ENCODE measurements at regions not wholly inside any gene's neighbourhood (a gene's known extent, or its start where the extent isn't known, plus 50 kb on each side); places are given as distances from the start of the nearest gene placed in this dataset.

DNA sequence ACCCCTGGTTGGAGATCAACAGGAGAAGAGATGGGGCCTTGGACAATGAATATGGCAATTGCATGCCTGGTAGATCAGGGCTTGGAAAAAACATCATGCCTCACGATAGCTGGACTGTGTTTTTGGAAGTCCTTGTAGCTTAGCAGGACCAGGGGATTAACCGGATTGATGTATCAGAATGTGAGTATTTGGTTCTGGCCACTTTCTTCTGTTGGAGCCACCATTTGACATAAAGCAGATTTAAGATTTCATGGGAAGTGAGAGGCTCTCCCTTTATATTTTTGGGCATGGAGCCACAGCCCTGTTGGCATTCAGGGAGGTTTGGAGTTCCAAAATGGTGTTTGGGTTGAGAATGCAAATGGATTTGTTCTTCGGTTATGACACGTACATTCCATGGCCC lies 424.7 kb upstream of the MAF start:
- Histone ChIP-seq H3K36me3 (ENCODE audit: low read depth) (no peaks in the 10 kb centered on the region), H3K4me1 (replicated peaks; ENCODE audit: insufficient read depth) (peaks cover 55% of the 10 kb centered on the region), H3K27me3 (ENCODE audit: insufficient read depth, low read depth) (no peaks in the 10 kb centered on the region), H3K27ac (no peak overlapping the region), H3K4me3 (no peak overlapping the region), H3K9me2 (ENCODE audit: insufficient read depth) (no peaks in the 10 kb centered on the region), H3K79me2 (ENCODE audit: low read depth) (no peaks in the 10 kb centered on the region), H4K20me1 (ENCODE audit: insufficient read depth) (no peaks in the 10 kb centered on the region), H3K4me2 (no peak overlapping the region), H3K9me3 (ENCODE audit: insufficient read depth, low read depth) (no peaks in the 10 kb centered on the region), H2AFZ (no peak overlapping the region), H3F3A (ENCODE audit: insufficient read depth, low read depth) (peaks cover 31% of the 10 kb centered on the region; the same call in 1 of the 2 replicates)
- no peak for TF ChIP-seq EZH2 (IDR thresholded peaks at IDR 0.05; ENCODE audit: low read depth)
- TF ChIP-seq CTCF (conservative IDR thresholded peaks at IDR 0.05): no peak
- CTCF ChIA-PET: no interaction called here
- intact Hi-C loops (cut with micrococcal nuclease; ENCODE audit: unreplicated experiment): loop anchor here (5.0 kb wide), 1 partner anchor 1813 kb away; no protein-coding TSS in a partner anchor
- BruUV-seq (replicated peaks): no TSS peak
- POLR2A ChIA-PET (ENCODE audit: unreplicated experiment): no interaction called here
- DNase-seq: no peak

GRCh38 chr16:80024443-80024842 lies 423.9 kb upstream of the MAF start:
- no peaks in the 10 kb centered on the region for H3K79me2 ChIP-seq (ENCODE audit: low read depth)
- H2AFZ ChIP-seq: peak overlapping the region; percentile 70; the same call in 1 of the 2 replicates
- BruUV-seq (replicated peaks): no TSS peak
- peak overlapping the region; percentile 71 for H3K27ac ChIP-seq
- no peaks in the 10 kb centered on the region for H4K20me1 ChIP-seq (ENCODE audit: insufficient read depth)
- H3K4me1 ChIP-seq (replicated peaks; ENCODE audit: insufficient read depth): peaks cover 55% of the 10 kb centered on the region
- ChIA-PET CTCF (no interaction called here), POLR2A (ENCODE audit: unreplicated experiment) (no interaction called here)
- intact Hi-C loops (cut with micrococcal nuclease; ENCODE audit: unreplicated experiment): no loop called here
- no peaks in the 10 kb centered on the region for H3K36me3 ChIP-seq (ENCODE audit: low read depth)
- H3F3A ChIP-seq (ENCODE audit: insufficient read depth, low read depth): peaks cover 31% of the 10 kb centered on the region; the same call in 1 of the 2 replicates
- no peaks in the 10 kb centered on the region for H3K9me2 ChIP-seq (ENCODE audit: insufficient read depth)
- no peak for DNase-seq
- 0 out of 2 replicates have a peak, but pooled peaks cover under 1% of the 10 kb centered on the region for H3K9me3 ChIP-seq (ENCODE audit: insufficient read depth, low read depth)
- H3K27me3 ChIP-seq (ENCODE audit: insufficient read depth, low read depth): no peaks in the 10 kb centered on the region
- no peak overlapping the region for H3K4me3 ChIP-seq
- 0 out of 2 replicates have a peak overlapping the region, but pooled peaks have one; percentile 30 for H3K4me2 ChIP-seq
- TF ChIP-seq CTCF (conservative IDR thresholded peaks at IDR 0.05) (no peak), EZH2 (IDR thresholded peaks at IDR 0.05; ENCODE audit: low read depth) (no peak)

DNA sequence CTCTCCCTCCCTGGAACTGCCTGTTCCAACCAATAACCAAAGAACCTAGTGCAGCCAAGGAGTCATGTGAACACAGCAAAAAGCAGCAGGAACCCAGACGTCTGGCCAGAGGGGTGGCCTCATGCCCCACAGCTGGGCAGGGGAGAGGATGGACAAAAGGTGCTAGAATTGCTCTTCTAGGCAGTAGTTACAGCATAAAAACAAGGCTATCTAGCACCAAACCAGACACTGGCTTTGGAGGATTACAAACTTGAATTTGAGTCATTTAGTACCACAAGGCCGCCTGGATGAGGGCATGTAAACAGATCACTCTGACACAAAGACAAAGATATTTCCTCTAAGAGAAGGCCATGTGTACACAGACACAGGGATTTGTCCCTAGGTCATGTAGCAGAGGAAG lies 423.3 kb upstream of the MAF start:
- no peaks in the 10 kb centered on the region for H3K27me3 ChIP-seq (ENCODE audit: insufficient read depth, low read depth)
- no peak overlapping the region for H3K4me3 ChIP-seq
- 0 out of 2 replicates have a peak, but pooled peaks cover 5% of the 10 kb centered on the region for H3K9me3 ChIP-seq (ENCODE audit: insufficient read depth, low read depth)
- H3K79me2 ChIP-seq (ENCODE audit: low read depth): no peaks in the 10 kb centered on the region
- no peaks in the 10 kb centered on the region for H3K9me2 ChIP-seq (ENCODE audit: insufficient read depth)
- H4K20me1 ChIP-seq (ENCODE audit: insufficient read depth): no peaks in the 10 kb centered on the region
- peak overlapping the region; percentile 71 for H3K27ac ChIP-seq
- peak overlapping the region; percentile 30 for H3K4me2 ChIP-seq
- H3K4me1 ChIP-seq (replicated peaks; ENCODE audit: insufficient read depth): peaks cover 52% of the 10 kb centered on the region
- H3F3A ChIP-seq (ENCODE audit: insufficient read depth, low read depth): peaks cover 31% of the 10 kb centered on the region; the same call in 1 of the 2 replicates
- CTCF ChIA-PET: no interaction called here
- peak overlapping the region; percentile 70 for H2AFZ ChIP-seq
- intact Hi-C loops (cut with micrococcal nuclease; ENCODE audit: unreplicated experiment): no loop called here
- H3K36me3 ChIP-seq (ENCODE audit: low read depth): no peaks in the 10 kb centered on the region
- no peak for TF ChIP-seq CTCF (conservative IDR thresholded peaks at IDR 0.05)
- no peak for TF ChIP-seq EZH2 (IDR thresholded peaks at IDR 0.05; ENCODE audit: low read depth)
- no TSS peak for BruUV-seq (replicated peaks)
- peak in 1 of 2 experiments; percentile 70 for DNase-seq
- POLR2A ChIA-PET (ENCODE audit: unreplicated experiment): no interaction called here

Measured in PC-9 (cell line).